ENCODE measurements at regions not wholly inside any gene's neighbourhood (a gene's known extent, or its start where the extent isn't known, plus 50 kb on each side); places are given as distances from the start of the nearest gene placed in this dataset.

GRCh38 chr7:32283546-32283945, 206.6 kb downstream of the LSM5 start:
- TF ChIP-seq ZNF565 (CRISPR knock-in tag; conservative IDR thresholded peaks at IDR 0.05; ENCODE audit: low read depth) (no peak), SNAI2 (CRISPR knock-in tag; IDR thresholded peaks at IDR 0.05) (no peak), ZFP30 (CRISPR knock-in tag; IDR thresholded peaks at IDR 0.05) (no peak), ARNTL (CRISPR knock-in tag; IDR thresholded peaks at IDR 0.05; ENCODE audit: borderline replicate concordance, low read depth) (no peak), CSDC2 (CRISPR knock-in tag; IDR thresholded peaks at IDR 0.05) (no peak), ZFP3 (CRISPR knock-in tag; IDR thresholded peaks at IDR 0.05) (no peak), ZNF8 (CRISPR knock-in tag; IDR thresholded peaks at IDR 0.05) (no peak), PPARA (CRISPR knock-in tag; IDR thresholded peaks at IDR 0.05; ENCODE audit: borderline replicate concordance) (no peak), TOX (CRISPR knock-in tag; IDR thresholded peaks at IDR 0.05; ENCODE audit: borderline replicate concordance) (no peak)
- TF ChIP-seq, protein P1, sequence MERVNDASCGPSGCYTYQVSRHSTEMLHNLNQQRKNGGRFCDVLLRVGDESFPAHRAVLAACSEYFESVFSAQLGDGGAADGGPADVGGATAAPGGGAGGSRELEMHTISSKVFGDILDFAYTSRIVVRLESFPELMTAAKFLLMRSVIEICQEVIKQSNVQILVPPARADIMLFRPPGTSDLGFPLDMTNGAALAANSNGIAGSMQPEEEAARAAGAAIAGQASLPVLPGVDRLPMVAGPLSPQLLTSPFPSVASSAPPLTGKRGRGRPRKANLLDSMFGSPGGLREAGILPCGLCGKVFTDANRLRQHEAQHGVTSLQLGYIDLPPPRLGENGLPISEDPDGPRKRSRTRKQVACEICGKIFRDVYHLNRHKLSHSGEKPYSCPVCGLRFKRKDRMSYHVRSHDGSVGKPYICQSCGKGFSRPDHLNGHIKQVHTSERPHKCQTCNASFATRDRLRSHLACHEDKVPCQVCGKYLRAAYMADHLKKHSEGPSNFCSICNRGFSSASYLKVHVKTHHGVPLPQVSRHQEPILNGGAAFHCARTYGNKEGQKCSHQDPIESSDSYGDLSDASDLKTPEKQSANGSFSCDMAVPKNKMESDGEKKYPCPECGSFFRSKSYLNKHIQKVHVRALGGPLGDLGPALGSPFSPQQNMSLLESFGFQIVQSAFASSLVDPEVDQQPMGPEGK (CRISPR knock-in tag; IDR thresholded peaks at IDR 0.05; ENCODE audit: borderline replicate concordance), result no peak
- TF ChIP-seq, protein P2, sequence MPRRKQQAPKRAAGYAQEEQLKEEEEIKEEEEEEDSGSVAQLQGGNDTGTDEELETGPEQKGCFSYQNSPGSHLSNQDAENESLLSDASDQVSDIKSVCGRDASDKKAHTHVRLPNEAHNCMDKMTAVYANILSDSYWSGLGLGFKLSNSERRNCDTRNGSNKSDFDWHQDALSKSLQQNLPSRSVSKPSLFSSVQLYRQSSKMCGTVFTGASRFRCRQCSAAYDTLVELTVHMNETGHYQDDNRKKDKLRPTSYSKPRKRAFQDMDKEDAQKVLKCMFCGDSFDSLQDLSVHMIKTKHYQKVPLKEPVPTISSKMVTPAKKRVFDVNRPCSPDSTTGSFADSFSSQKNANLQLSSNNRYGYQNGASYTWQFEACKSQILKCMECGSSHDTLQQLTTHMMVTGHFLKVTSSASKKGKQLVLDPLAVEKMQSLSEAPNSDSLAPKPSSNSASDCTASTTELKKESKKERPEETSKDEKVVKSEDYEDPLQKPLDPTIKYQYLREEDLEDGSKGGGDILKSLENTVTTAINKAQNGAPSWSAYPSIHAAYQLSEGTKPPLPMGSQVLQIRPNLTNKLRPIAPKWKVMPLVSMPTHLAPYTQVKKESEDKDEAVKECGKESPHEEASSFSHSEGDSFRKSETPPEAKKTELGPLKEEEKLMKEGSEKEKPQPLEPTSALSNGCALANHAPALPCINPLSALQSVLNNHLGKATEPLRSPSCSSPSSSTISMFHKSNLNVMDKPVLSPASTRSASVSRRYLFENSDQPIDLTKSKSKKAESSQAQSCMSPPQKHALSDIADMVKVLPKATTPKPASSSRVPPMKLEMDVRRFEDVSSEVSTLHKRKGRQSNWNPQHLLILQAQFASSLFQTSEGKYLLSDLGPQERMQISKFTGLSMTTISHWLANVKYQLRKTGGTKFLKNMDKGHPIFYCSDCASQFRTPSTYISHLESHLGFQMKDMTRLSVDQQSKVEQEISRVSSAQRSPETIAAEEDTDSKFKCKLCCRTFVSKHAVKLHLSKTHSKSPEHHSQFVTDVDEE (CRISPR knock-in tag; IDR thresholded peaks at IDR 0.05), result no peak
- TF ChIP-seq, protein P3, sequence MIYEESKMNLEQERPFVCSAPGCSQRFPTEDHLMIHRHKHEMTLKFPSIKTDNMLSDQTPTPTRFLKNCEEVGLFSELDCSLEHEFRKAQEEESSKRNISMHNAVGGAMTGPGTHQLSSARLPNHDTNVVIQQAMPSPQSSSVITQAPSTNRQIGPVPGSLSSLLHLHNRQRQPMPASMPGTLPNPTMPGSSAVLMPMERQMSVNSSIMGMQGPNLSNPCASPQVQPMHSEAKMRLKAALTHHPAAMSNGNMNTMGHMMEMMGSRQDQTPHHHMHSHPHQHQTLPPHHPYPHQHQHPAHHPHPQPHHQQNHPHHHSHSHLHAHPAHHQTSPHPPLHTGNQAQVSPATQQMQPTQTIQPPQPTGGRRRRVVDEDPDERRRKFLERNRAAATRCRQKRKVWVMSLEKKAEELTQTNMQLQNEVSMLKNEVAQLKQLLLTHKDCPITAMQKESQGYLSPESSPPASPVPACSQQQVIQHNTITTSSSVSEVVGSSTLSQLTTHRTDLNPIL (CRISPR knock-in tag; IDR thresholded peaks at IDR 0.05; ENCODE audit: low read depth), result no peak
